Stomach (tissue), 8 donors: ENCODE measurements at regions not wholly inside any gene's neighbourhood (a gene's known extent, or its start where the extent isn't known, plus 50 kb on each side); places are given as distances from the start of the nearest gene placed in this dataset.

Experiments used
- DNase-seq, 2 donors: peaks; one replicate each; pipeline versions ENCODE4 v3.0.0 to v3.0.0-alpha.2; 2013 to 2019
- H3K27ac ChIP-seq, 5 donors: fragments of 200-600 bp in 4 of 5; sonication (generic) in 4 of 5; one replicate each; pipeline ENCODE4 v1.5.1; 2013 to 2019; ENCODE audit warnings: mild to moderate bottlenecking in 1 of 5, moderate library complexity in 1 of 5
- H3K27me3 ChIP-seq, 3 donors: fragments of 200-600 bp; sonication (generic); one replicate each; pipeline ENCODE4 v1.5.1; 2017 to 2019; ENCODE audit warnings: mixed run types in 1 of 3
- H3K36me3 ChIP-seq, 4 donors: fragments of 200-600 bp; sonication (generic); 1 replicate in 3 of 4; 2 replicates in 1 of 4; pipeline ENCODE4 v1.5.1; 2016 to 2019
- H3K4me1 ChIP-seq, 4 donors: fragments of 200-600 bp; sonication (generic); one replicate each; pipeline ENCODE4 v1.5.1; 2016 to 2019
- H3K4me3 ChIP-seq, 4 donors: fragments of 200-600 bp; sonication (generic) in 3 of 4; one replicate each; pipeline ENCODE4 v1.5.1; 2016 to 2019; ENCODE audit warnings: mild to moderate bottlenecking in 1 of 4
- H3K9me3 ChIP-seq, 4 donors: fragments of 200-600 bp; sonication (generic); one replicate each; pipeline ENCODE4 v1.5.1; 2016 to 2019
- CTCF ChIP-seq, 7 experiments: fragments of 450-650 bp in 4 of 7; fragments of 200-600 bp in 3 of 7; sonication (generic) in 3 of 7; IDR thresholded peaks; one replicate each; pipeline ENCODE4 v1.5.1; 2016 to 2019; ENCODE audit warnings: antibody characterized with exemption in 7 of 7, control low read depth in 2 of 7, mild to moderate bottlenecking in 1 of 7
- EP300 ChIP-seq: sonication (generic); formaldehyde crosslinking; IDR thresholded peaks from one replicate; pipeline ENCODE4 v1.6.1; 2017; ENCODE audit warnings: antibody characterized with exemption
- POLR2A ChIP-seq, 4 donors: fragments of 450-650 bp; IDR thresholded peaks; one replicate each; pipeline ENCODE4 v1.6.1; 2016; ENCODE audit warnings: antibody characterized with exemption in 4 of 4, control low read depth in 2 of 4, mild to moderate bottlenecking in 1 of 4, moderate library complexity in 1 of 4
- POLR2AphosphoS5 ChIP-seq, 3 donors: sonication (generic); formaldehyde crosslinking; IDR thresholded peaks; one replicate each; pipeline ENCODE4 v1.6.1; 2016; ENCODE audit warnings: antibody characterized with exemption in 3 of 3
- WGBS, 5 donors: extraction: QIAGEN DNeasy Blood & Tissue Kit in 3 of 5; methylation state at CpG; one replicate each; pipeline versions ENCODE4 v1.1.5 to v1.1.7; 2013 to 2018; 5-methylcytosine and 5-hydroxymethylcytosine counted together
- intact Hi-C: fragments of 100-400 bp; cut with DNase I; formaldehyde crosslinking; loops from one replicate; pipeline ENCODE4 v1.15.1; 2023; ENCODE audit warnings: low total_unique reads
- donor health status: healthy with polysubstance abuse.
- donor health status: Bipolar disorder and iron deficiency.
- donor health status: healthy.

DNA sequence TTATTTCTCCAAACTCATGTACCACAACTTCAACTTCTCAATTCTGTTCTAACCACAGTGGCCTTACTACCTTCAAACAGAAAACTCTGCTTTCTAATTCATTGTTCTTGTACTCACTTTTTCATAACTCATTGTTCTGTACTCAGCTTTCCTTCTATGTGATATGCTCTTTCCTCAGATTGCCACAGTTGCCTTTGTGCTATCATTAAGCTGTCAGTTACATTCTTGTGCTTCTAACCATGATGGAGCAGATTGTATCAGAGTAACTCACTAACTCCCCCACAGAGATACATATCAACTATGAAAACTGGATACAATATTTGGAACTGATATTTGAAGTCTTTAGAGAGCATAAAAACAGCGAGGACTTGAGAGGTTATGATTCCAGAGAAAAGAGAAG is 1213.7 kb downstream of the KCNT2 start:
- TF ChIP-seq POLR2AphosphoS5 (IDR thresholded peaks at IDR 0.05) = no peak
- TF ChIP-seq CTCF (IDR thresholded peaks at IDR 0.05) = no peak
- no peak for TF ChIP-seq EP300
- TF ChIP-seq POLR2A (IDR thresholded peaks at IDR 0.05) = no peak
- Histone ChIP-seq H3K27ac (no peak overlapping the region), H3K36me3 (no peaks in the 10 kb centered on the region), H3K4me3 (no peak overlapping the region), H3K4me1 (no peaks in the 10 kb centered on the region), H3K9me3 (peaks cover 0 to 6% (median 0%) of the 10 kb centered on the region in 4 donors), H3K27me3 (no peaks in the 10 kb centered on the region)
- 42 to 70% (median 60%) methylated on average over 1 of the region's 1 CpG for WGBS, 5 donors
- DNase-seq = no peak
- intact Hi-C loops = no loop called here

- DNase-seq = no peak
- TF ChIP-seq EP300 = no peak
- TF ChIP-seq CTCF (IDR thresholded peaks at IDR 0.05) = no peak
- no peak for TF ChIP-seq POLR2AphosphoS5 (IDR thresholded peaks at IDR 0.05)
- no peak for TF ChIP-seq POLR2A (IDR thresholded peaks at IDR 0.05)
- intact Hi-C loops = no loop called here
- Histone ChIP-seq H3K9me3 (peaks cover 0 to 7% (median 0%) of the 10 kb centered on the region in 4 donors), H3K4me1 (no peaks in the 10 kb centered on the region), H3K4me3 (no peak overlapping the region), H3K27ac (no peak overlapping the region), H3K27me3 (no peaks in the 10 kb centered on the region), H3K36me3 (no peaks in the 10 kb centered on the region)
These were observed 1232.0 kb downstream of the KCNT2 start for GRCh38 chr1:195376190-195376589.

- Histone ChIP-seq H3K4me3 (no peak overlapping the region), H3K9me3 (peaks cover 0 to 7% (median 0%) of the 10 kb centered on the region in 4 donors), H3K4me1 (no peaks in the 10 kb centered on the region), H3K27ac (no peak overlapping the region), H3K27me3 (no peaks in the 10 kb centered on the region), H3K36me3 (no peaks in the 10 kb centered on the region)
- WGBS, 5 donors = 50 to 71% (median 62%) methylated on average over 3 of the region's 3 CpGs
- intact Hi-C loops = no loop called here
- peak in 1 of 2 donors; percentile 18 for DNase-seq
- TF ChIP-seq POLR2AphosphoS5 (IDR thresholded peaks at IDR 0.05) (no peak), CTCF (IDR thresholded peaks at IDR 0.05) (no peak)
These were observed 1234.4 kb downstream of the KCNT2 start for GRCh38 chr1:195373856-195374255.

DNA sequence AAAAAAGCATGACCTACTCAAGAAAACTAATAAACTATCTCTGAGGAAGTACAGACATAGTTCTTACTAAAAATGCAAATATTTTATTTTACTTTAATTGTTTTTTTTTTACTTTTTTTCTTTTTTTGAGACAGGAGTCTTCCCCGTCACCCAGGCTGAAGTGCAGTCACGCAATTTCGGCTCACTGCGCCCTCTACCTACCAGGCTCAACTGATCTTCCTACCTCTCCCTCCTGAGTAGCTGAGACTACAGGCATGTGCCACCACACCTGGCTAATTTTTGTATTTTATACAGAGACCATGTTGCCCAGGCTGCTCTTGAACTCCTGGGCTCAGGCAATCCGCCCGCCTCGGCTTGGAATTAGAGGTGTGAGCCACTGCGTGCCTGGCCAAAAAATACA is 1263.1 kb downstream of the KCNT2 start:
- Histone ChIP-seq H3K4me1 (no peaks in the 10 kb centered on the region), H3K27ac (no peak overlapping the region), H3K36me3 (no peaks in the 10 kb centered on the region), H3K4me3 (no peak overlapping the region), H3K27me3 (no peaks in the 10 kb centered on the region), H3K9me3 (no peaks in the 10 kb centered on the region)
- DNase-seq = peak in 1 of 2 donors; percentile 12
- intact Hi-C loops = no loop called here
- no peak for TF ChIP-seq POLR2A (IDR thresholded peaks at IDR 0.05)
- TF ChIP-seq CTCF (IDR thresholded peaks at IDR 0.05) = no peak
- no peak for TF ChIP-seq EP300
- TF ChIP-seq POLR2AphosphoS5 (IDR thresholded peaks at IDR 0.05) = no peak
- 52 to 71% (median 54%) methylated on average over 8 of the region's 8 CpGs for WGBS, 5 donors

DNA sequence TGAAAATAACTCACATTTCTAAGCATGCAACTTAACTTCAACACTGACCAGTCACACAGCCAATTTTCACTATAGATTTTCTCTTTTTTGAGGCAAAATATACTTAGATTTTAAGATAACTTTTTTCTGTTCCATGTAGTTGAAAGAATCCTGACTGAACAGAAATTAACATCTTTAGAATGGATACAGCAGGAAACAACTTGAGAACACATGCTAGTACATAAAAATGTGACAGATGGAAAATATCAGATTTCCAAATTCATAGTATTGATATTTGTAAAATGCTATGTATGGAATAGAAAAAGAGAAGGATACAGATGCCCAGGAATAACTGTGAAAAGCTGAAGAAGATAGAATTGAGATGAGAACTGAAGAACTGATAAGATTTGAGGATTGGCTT is 1270.6 kb downstream of the KCNT2 start:
- no peak for DNase-seq
- TF ChIP-seq POLR2A (IDR thresholded peaks at IDR 0.05) (no peak), EP300 (no peak), CTCF (IDR thresholded peaks at IDR 0.05) (no peak), POLR2AphosphoS5 (IDR thresholded peaks at IDR 0.05) (no peak)
- Histone ChIP-seq H3K27me3 (no peaks in the 10 kb centered on the region), H3K4me3 (no peak overlapping the region), H3K36me3 (no peaks in the 10 kb centered on the region), H3K27ac (no peak overlapping the region), H3K9me3 (no peaks in the 10 kb centered on the region), H3K4me1 (no peaks in the 10 kb centered on the region)
- intact Hi-C loops = no loop called here
